SK-N-SH (cell line): ENCODE measurements at regions not wholly inside any gene's neighbourhood (a gene's known extent, or its start where the extent isn't known, plus 50 kb on each side); places are given as distances from the start of the nearest gene placed in this dataset.

Experiments
- CTCF ChIA-PET: fragments of 300-600, 350-600 bp; formaldehyde crosslinking; extraction: SDS; loops from one replicate; lab custom pipeline; 2021; lab: Yijun Ruan, JAX
- POLR2A ChIA-PET: fragments of 350-600 bp; sonication (Branson Sonifier 250); formaldehyde crosslinking; extraction: SDS; loops from one replicate; lab custom pipeline; 2020; ENCODE audit warnings: antibody characterized with exemption, inconsistent platforms; lab: Yijun Ruan, JAX
- DNase-seq: peaks from one replicate; pipeline ENCODE4 v3.0.0; 2012
- H2AFZ ChIP-seq: fragments of 200-600 bp; sonication (generic); 2 replicates; pipeline ENCODE4 v1.8.1; 2016; ENCODE audit warnings: antibody characterized with exemption, mild to moderate bottlenecking, low read depth
- H3F3A ChIP-seq: fragments of 200-600 bp; sonication (generic); replicated peaks from 2 replicates; pipeline ENCODE3; 2016; ENCODE audit warnings: antibody characterized with exemption, mild to moderate bottlenecking; ENCODE audit not compliant: insufficient read depth
- H3K27ac ChIP-seq, 2 experiments: fragments of 200-500 bp in 1 of 2; fragments of 200-600 bp in 1 of 2; sonication (Bioruptor generic) in 1 of 2; sonication (generic), shearing (Covaris generic) in 1 of 2; 2 replicates each; pipeline versions ENCODE4 v1.5.1 to v1.6.1; 2014 to 2016; ENCODE audit warnings: low read depth in 2 of 2, inconsistent platforms in 1 of 2, low read length in 1 of 2, mild to moderate bottlenecking in 1 of 2, mixed read lengths in 1 of 2
- H3K27me3 ChIP-seq: fragments of 200-600 bp; sonication (generic), shearing (Covaris generic); 2 replicates; pipeline ENCODE4 v1.6.1; 2016; ENCODE audit warnings: mixed run types; ENCODE audit not compliant: insufficient read depth
- H3K36me3 ChIP-seq, 2 experiments: fragments of 200-500 bp in 1 of 2; fragments of 200-600 bp in 1 of 2; sonication (Bioruptor generic) in 1 of 2; sonication (generic) in 1 of 2; replicated peaks in 1 of 2; 2 replicates each; pipeline versions ENCODE3 to v1.5.1; 2014 to 2016; ENCODE audit warnings: low read length in 1 of 2, mild to moderate bottlenecking in 1 of 2; ENCODE audit not compliant: insufficient read depth in 2 of 2, control insufficient read depth in 1 of 2
- H3K4me1 ChIP-seq, 2 experiments: fragments of 200-500 bp in 1 of 2; fragments of 200-600 bp in 1 of 2; sonication (Bioruptor generic) in 1 of 2; sonication (generic), shearing (Covaris generic) in 1 of 2; 2 replicates each; pipeline versions ENCODE4 v1.5.1 to v1.6.1; 2014 to 2016; ENCODE audit warnings: low read depth in 1 of 2, low read length in 1 of 2, mixed run types in 1 of 2; ENCODE audit not compliant: insufficient read depth in 2 of 2, control insufficient read depth in 1 of 2
- H3K4me2 ChIP-seq: fragments of 200-600 bp; sonication (generic), shearing (Covaris generic); 2 replicates; pipeline ENCODE4 v1.6.1; 2017; ENCODE audit warnings: mixed run types
- H3K4me3 ChIP-seq, 2 experiments: fragments of 200-500 bp in 1 of 2; fragments of 200-600 bp in 1 of 2; sonication (Bioruptor generic) in 1 of 2; sonication (generic), shearing (Covaris generic) in 1 of 2; 2 replicates each; pipeline versions ENCODE4 v1.5.1 to v1.8.1; 2014 to 2016; ENCODE audit warnings: low read depth in 2 of 2, inconsistent platforms in 1 of 2, low read length in 1 of 2, mild to moderate bottlenecking in 1 of 2, mixed read lengths in 1 of 2, moderate library complexity in 1 of 2
- H3K79me2 ChIP-seq: fragments of 200-600 bp; sonication (generic); 2 replicates; pipeline ENCODE4 v1.8.1; 2017; ENCODE audit warnings: mild to moderate bottlenecking; ENCODE audit not compliant: insufficient read depth
- H3K9ac ChIP-seq: fragments of 200-600 bp; sonication (generic); 2 replicates; pipeline ENCODE4 v1.6.1; 2017; ENCODE audit warnings: mixed run types
- H3K9me2 ChIP-seq: fragments of 200-600 bp; sonication (generic); 2 replicates; pipeline ENCODE4 v1.6.1; 2017; ENCODE audit warnings: mixed run types
- H3K9me3 ChIP-seq: fragments of 200-600 bp; sonication (generic); 2 replicates; pipeline ENCODE4 v1.6.1; 2017; ENCODE audit warnings: mixed run types, mild to moderate bottlenecking, moderate library complexity
- H4K20me1 ChIP-seq: fragments of 200-600 bp; sonication (generic); 2 replicates; pipeline ENCODE4 v1.6.1; 2017; ENCODE audit warnings: mild to moderate bottlenecking, mixed run types; ENCODE audit not compliant: insufficient read depth
- FOSL2 ChIP-seq: IDR thresholded peaks from 2 replicates; pipeline ENCODE4 v1.4.0; 2012; ENCODE audit warnings: low read depth, mild to moderate bottlenecking, moderate library complexity, borderline replicate concordance
- FOXM1 ChIP-seq: IDR thresholded peaks from 2 replicates; pipeline ENCODE4 v1.4.0; 2012; ENCODE audit warnings: low read depth, mild to moderate bottlenecking
- GABPA ChIP-seq: IDR thresholded peaks from 2 replicates; pipeline ENCODE4 v1.4.0; 2012; ENCODE audit warnings: low read depth, mild to moderate bottlenecking
- JUND ChIP-seq: IDR thresholded peaks from 2 replicates; pipeline ENCODE4 v1.4.0; 2012
- MEF2A ChIP-seq: IDR thresholded peaks from 2 replicates; pipeline ENCODE4 v1.4.0; 2012; ENCODE audit warnings: low read depth, borderline replicate concordance
- MXI1 ChIP-seq: IDR thresholded peaks from 2 replicates; pipeline ENCODE4 v1.6.1; 2012; ENCODE audit warnings: mild to moderate bottlenecking, low read depth, low read length, improper control_type of control experiment
- NRF1 ChIP-seq: IDR thresholded peaks from 2 replicates; pipeline ENCODE4 v1.6.1; 2012; ENCODE audit warnings: low read depth, mild to moderate bottlenecking, low read length
- POLR2AphosphoS5 ChIP-seq: IDR thresholded peaks from 2 replicates; pipeline ENCODE4 v1.6.1; 2012; ENCODE audit warnings: low read depth, low read length
- RAD21 ChIP-seq: IDR thresholded peaks from 2 replicates; pipeline ENCODE4 v1.6.1; 2012; ENCODE audit warnings: mild to moderate bottlenecking, low read length
- RFX5 ChIP-seq: IDR thresholded peaks from 2 replicates; pipeline ENCODE4 v1.6.1; 2012; ENCODE audit warnings: mild to moderate bottlenecking, improper control_type of control experiment, low read length
- RXRA ChIP-seq: IDR thresholded peaks from 2 replicates; pipeline ENCODE4 v1.4.0; 2012; ENCODE audit warnings: low read depth, mild to moderate bottlenecking, borderline replicate concordance
- SMC3 ChIP-seq: IDR thresholded peaks from 2 replicates; pipeline ENCODE4 v1.6.1; 2012; ENCODE audit warnings: low read depth, low read length, improper control_type of control experiment
- TAF1 ChIP-seq: IDR thresholded peaks from 2 replicates; pipeline ENCODE4 v1.6.1; 2012; ENCODE audit warnings: low read depth, mild to moderate bottlenecking, low read length, moderate library complexity, borderline replicate concordance
- TCF12 ChIP-seq: IDR thresholded peaks from 2 replicates; pipeline ENCODE4 v1.4.0; 2012
- YY1 ChIP-seq: IDR thresholded peaks from 2 replicates; pipeline ENCODE4 v1.4.0; 2012; ENCODE audit warnings: low read depth, mild to moderate bottlenecking
- WGBS: methylation state at CpG from one replicate; pipeline ENCODE4 v1.1.6; 2017; ENCODE audit warnings: low lambda C conversion rate; 5-methylcytosine and 5-hydroxymethylcytosine counted together
- TF ChIP-seq, protein P1 (sequence below): IDR thresholded peaks from 2 replicates; pipeline ENCODE4 v1.4.0; 2012; ENCODE audit warnings: low read depth, borderline replicate concordance
- TF ChIP-seq, protein P2 (sequence below): IDR thresholded peaks from 2 replicates; pipeline ENCODE4 v1.4.0; 2012; ENCODE audit warnings: low read depth

DNA sequence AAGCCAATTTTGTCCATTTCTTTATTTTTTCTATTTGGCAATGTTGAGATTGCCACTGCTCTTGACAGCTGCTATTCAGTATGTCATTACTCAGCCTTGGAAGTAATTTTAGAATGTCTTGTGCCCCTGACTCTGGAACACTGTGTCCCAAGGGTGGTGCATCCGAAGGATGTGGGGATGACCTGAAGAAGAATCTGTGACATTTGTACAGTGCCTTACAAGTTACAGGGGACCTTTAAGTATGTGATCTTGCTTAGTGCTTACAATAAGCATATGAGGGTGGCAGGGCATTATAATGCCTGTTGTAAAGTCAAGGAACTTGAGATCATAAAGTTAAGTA is 239.5 kb downstream of the REEP3 start (continued):
- TF ChIP-seq POLR2AphosphoS5 = no peak
- TF ChIP-seq, all 33 proteins: peak for 0

DNA sequence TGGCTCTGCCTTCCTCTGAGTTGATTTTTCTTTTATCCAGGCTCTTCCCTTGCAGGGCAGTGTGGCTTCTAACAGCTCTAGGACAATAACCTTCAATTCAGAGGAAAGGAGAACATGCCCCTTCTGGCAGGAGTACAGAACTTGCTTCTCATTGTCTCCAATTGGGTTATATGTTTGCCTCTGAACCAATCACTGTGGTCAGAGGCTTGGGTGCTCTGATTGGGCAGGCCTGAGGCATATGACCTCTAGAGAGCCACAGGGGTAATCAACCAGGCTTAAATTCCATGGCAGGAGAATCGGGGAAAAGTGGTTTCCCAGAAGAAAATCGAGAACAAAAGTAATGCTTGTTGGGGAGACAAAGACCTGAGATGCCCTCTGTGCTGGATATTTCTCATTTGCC is 240.0 kb downstream of the REEP3 start:
- no peaks in the 10 kb centered on the region for H3K36me3 ChIP-seq
- H2AFZ ChIP-seq = no peak overlapping the region
- H3K4me2 ChIP-seq = no peak overlapping the region
- H4K20me1 ChIP-seq = no peaks in the 10 kb centered on the region
- H3K9ac ChIP-seq = no peak overlapping the region
- POLR2A ChIA-PET = no interaction called here
- DNase-seq = no peak
- no peaks in the 10 kb centered on the region for H3K27me3 ChIP-seq
- H3K9me3 ChIP-seq = no peaks in the 10 kb centered on the region
- H3K27ac ChIP-seq = no peak overlapping the region; a peak in 1 of 4 replicates
- no peaks in the 10 kb centered on the region for H3K79me2 ChIP-seq
- TF ChIP-seq RXRA (no peak), FOXM1 (no peak), MEF2A (no peak), YY1 (no peak), NRF1 (no peak)
- peaks cover 0 to 12% of the 10 kb centered on the region in 2 experiments; a peak in 3 of 4 replicates for H3K4me1 ChIP-seq
- 56% methylated on average over 2 of the region's 2 CpGs for WGBS
- H3K9me2 ChIP-seq = no peaks in the 10 kb centered on the region
- no peak overlapping the region for H3K4me3 ChIP-seq
- CTCF ChIA-PET = interaction anchor here (2.8 to 4.4 kb wide), 2 partner anchors 41 to 595 kb away, joined by 15 to 16 read pairs; no protein-coding TSS in a partner anchor
- no peaks in the 10 kb centered on the region for H3F3A ChIP-seq

DNA sequence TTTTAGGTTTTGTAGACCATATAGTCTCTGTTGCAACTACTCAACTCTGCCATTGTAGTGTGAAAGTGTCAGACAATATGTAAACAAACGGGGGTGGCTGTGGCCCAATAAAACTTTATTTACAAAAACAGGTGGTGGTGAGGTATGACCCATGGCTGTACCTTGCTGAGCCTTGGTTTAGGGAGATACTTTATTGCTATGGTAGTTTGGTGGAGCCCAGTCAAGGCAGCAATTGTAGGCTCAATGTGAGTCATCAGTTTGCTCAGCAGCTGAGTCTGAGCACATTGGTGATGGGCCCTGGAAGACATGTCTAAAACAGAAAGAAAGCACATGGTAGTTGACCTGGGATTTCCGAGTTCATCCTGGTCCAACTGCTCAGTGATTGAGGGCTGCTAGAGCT is 242.5 kb downstream of the REEP3 start:
- Histone ChIP-seq H3K4me3 (no peak overlapping the region), H3K4me1 (peaks cover 8 to 14% of the 10 kb centered on the region in 2 experiments; a peak in 3 of 4 replicates), H3K36me3 (no peaks in the 10 kb centered on the region), H3F3A (no peaks in the 10 kb centered on the region), H3K9me3 (no peaks in the 10 kb centered on the region), H3K9ac (no peak overlapping the region), H4K20me1 (no peaks in the 10 kb centered on the region), H3K4me2 (no peak overlapping the region), H3K9me2 (no peaks in the 10 kb centered on the region), H3K27me3 (no peaks in the 10 kb centered on the region), H3K79me2 (no peaks in the 10 kb centered on the region), H2AFZ (no peak overlapping the region), H3K27ac (no peak overlapping the region)
- 61% methylated on average over 2 of the region's 2 CpGs for WGBS
- ChIA-PET CTCF (interaction anchor here (1.6 to 4.4 kb wide), 2 partner anchors 43 to 597 kb away, joined by 5 to 16 read pairs; no protein-coding TSS in a partner anchor), POLR2A (no interaction called here)
- TF ChIP-seq TCF12 (no peak), SMC3 (no peak), MXI1 (no peak), RFX5 (no peak), GABPA (no peak), NRF1 (no peak), FOSL2 (no peak), JUND (no peak), RAD21 (no peak), TAF1 (no peak), MEF2A (no peak)
- TF ChIP-seq, protein P1, sequence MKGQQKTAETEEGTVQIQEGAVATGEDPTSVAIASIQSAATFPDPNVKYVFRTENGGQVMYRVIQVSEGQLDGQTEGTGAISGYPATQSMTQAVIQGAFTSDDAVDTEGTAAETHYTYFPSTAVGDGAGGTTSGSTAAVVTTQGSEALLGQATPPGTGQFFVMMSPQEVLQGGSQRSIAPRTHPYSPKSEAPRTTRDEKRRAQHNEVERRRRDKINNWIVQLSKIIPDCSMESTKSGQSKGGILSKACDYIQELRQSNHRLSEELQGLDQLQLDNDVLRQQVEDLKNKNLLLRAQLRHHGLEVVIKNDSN = no peak
- TF ChIP-seq, protein P2, sequence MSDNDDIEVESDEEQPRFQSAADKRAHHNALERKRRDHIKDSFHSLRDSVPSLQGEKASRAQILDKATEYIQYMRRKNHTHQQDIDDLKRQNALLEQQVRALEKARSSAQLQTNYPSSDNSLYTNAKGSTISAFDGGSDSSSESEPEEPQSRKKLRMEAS = no peak
- no peak for DNase-seq
